Hematopoietic multipotent progenitor cell treated with erythropoietin and hydrocortisone succinate and interleukin-3 and kit ligand, for 4 days (in vitro differentiated cells): ENCODE measurements at regions not wholly inside any gene's neighbourhood (a gene's known extent, or its start where the extent isn't known, plus 50 kb on each side); places are given as distances from the start of the nearest gene placed in this dataset.
A peak's percentile ranks its signal among the peaks of the same experiment; 100 is the strongest.
"Not testable (repeated sequence)": the region's sequence is repeated elsewhere in the genome, so short reads cannot be mapped to it uniquely, and the experiment has no call there.

Source experiments
- DNase-seq: peaks from one replicate; pipeline ENCODE4 v3.0.0-alpha.2; 2015

DNA sequence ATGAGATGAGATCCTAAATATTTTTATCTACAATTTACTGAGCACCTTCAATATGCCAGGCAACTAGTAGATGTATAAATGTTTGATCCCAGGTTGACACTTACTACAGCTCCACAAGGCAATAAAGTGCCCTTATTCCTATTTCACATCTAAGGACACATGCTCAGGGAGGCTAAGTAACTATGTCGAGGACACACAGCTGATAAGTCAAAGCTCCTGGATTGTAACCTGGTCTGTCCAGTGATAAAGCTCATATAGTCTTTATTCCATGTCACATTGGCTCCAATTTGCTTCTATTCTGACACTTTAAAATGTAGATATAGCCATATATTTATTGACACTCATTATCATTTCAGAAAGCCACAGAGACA is 93.8 kb upstream of the BMAL1 start:
- no peak for DNase-seq

DNA sequence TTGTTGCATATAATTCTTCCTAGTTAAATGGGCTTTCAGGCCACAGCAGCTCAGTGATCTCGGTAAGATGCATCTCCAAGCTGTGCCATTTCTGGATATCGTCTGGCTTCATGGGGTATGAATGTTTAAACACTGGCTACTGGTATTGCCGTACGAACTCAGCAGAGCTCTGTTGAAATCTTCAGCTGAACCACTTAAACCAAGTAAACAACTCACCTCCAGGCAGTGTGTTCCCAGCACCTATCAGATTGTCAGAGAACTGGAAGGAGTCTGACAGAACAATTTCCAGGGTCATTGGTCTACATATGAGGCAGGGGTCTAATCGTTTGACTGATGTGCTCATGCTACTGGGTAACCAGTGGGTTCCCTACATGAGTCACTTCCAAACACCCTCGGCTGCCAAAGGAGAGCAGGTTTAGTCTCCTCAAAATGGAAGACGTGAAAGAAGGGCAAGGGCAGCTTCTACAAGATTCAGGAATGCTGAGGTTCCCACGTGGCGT is 93.2 kb upstream of the BMAL1 start:
- DNase-seq: no peak

DNA sequence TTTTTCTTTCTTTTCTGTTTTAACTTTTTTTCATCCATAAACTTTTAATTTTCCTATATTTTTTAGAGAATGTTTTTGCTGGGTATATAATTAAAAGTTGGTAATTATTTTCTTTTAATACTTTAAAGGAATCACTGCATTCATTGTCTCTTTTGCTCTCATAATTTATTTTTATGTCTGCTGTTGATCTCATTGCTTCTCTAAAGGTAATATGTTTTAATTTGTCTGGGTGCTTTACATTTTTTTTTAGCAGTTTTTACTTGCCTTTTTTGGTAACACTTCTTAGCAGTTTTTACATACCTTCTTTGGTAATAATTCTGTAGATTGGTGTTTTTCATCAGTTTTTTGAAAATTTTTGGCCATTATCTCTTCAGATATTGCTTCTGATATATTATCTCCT is 89.4 kb upstream of the BMAL1 start:
- DNase-seq: no peak

DNA sequence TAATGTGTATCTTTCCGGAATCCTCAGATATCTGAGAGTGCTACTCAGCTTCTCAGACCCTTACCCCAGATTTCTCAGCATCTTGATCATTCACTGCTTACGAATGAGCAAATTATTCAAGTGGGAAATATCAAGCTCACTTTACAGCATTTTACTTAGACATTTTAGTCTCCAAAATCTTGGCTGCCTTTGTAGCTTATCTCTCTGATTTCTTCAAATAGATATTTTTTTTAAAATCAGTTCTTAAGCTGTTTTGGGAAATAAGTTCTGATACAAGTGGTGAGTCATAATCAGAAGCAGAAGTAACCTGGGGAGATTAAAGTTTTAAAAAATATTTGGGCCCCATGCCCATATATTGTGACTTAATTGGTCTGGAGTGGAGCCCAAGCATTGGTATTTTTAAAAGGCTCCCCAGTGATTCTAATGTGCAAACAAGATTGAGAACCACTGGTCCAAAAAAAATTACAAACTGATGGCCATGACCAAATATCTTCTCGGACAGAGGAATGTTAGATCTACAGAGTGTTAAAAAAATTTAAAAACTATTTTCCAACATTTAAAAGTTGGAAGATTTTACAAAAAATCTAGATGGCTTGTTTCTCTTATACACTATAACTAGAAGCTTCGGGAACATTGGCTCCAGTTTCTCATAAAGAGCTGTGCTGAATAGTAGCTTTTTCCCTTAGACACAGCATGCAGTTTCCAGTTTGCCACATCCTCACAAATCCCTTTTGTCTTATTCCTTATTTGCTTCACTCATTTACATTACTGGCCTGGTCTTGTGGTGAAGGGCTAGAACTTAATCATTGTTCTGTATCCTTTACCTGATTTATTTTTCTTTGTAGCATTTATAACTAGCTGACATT is 87.8 kb upstream of the BMAL1 start:
- DNase-seq: no peak

DNA sequence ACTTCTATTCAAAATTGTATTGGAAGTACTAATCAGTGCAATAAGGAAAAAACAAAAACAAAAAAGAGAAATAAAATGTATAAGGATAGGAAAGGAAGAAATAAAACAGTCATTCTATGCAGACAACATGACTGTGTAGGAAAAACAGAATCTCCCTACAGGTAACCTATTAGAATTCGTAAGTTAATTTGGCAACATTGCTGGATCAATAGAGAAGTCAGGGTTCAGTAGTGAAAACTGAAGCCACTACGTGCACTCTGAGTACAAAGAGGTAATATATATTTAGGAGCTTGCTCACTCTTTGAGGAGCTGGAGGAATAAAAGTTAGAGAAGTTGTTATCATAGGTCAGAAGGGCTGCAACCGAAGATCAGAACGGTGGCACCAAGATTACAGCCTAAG is 84.0 kb upstream of the BMAL1 start:
- DNase-seq: no peak

DNA sequence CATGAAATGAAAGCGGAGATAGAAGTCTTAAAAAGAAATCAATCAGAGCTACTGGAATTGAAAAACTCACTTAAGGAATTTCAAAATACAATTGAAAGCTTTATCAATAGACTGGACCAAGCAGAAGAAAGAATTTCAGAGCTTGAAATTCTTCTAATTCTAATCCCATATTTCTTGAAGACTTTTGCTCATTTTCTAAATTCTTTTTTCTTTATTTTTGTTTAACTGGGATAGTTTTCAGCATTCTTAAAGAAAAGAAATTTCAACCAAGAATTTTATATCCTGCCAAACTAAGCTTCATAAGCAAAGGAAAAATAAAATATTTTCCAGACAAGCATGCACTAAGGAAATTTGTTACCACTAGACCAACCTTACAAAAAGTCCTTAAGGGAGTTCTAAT is 80.2 kb upstream of the BMAL1 start:
- not testable (repeated sequence) for DNase-seq

DNA sequence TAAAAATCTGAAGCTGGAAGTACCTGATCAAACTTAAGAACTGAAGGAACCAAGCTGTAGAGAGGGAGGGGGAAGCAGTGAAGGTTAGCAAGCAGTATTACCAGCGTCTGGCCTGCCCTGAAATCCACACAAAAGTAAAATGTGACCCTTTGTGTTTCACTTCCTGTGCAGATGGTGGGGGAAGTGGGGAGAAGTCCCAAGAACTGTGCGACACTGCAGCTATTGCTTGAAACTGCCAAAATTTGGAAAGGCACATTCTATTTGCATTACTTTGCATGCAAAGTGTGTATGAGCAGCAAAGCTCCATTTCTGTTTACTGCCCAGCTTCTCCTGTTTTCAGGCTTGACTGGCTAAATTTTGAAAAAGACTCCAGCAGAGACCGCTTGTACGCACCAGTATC is 72.1 kb upstream of the BMAL1 start:
- peak; percentile 35 for DNase-seq

DNA sequence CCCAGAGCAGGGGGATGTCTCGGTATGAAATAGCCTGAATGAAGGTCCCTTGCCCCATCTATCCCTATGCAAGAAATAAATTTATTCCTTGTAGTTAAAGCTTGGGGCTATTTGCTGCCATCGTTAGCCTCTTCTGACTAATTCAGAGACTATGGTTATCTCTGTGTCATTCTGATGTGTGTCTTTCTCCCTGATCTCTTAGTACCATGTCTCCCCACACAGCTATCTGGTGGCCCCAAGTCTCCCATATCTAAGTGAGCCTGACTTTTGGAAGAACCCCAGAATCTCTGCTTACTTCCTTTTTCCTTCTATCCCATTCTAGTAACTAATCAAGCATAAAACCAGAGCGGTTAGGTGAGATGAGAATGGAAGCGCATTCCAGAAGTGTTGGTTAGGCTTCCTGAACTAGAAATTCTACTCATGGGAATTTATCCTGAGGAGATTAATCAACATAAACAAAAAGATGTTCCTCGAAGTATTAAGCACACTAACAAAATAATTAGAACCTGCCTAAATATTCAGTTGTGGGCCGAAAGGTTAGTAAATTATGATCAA is 71.4 kb upstream of the BMAL1 start:
- DNase-seq: peak; percentile 49

DNA sequence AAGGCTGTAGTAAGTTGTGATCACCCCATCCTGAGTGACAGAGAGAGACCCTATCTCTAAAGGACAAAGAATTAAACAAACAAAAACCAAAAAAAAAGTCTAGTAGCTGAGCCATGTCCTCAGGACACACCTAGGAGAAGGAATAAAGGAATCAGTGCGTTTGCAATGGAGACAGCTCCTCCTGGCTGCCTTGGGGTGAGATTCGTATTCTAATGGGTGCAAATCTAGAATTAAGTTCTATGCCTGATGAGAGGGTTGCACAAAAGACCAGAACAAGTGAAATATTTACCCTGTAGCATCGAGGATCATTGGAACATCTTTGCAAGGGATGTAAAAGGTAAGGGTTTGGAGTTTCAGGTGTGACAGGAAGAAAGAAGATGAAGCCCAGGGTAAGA is 70.3 kb upstream of the BMAL1 start:
- DNase-seq: no peak

DNA sequence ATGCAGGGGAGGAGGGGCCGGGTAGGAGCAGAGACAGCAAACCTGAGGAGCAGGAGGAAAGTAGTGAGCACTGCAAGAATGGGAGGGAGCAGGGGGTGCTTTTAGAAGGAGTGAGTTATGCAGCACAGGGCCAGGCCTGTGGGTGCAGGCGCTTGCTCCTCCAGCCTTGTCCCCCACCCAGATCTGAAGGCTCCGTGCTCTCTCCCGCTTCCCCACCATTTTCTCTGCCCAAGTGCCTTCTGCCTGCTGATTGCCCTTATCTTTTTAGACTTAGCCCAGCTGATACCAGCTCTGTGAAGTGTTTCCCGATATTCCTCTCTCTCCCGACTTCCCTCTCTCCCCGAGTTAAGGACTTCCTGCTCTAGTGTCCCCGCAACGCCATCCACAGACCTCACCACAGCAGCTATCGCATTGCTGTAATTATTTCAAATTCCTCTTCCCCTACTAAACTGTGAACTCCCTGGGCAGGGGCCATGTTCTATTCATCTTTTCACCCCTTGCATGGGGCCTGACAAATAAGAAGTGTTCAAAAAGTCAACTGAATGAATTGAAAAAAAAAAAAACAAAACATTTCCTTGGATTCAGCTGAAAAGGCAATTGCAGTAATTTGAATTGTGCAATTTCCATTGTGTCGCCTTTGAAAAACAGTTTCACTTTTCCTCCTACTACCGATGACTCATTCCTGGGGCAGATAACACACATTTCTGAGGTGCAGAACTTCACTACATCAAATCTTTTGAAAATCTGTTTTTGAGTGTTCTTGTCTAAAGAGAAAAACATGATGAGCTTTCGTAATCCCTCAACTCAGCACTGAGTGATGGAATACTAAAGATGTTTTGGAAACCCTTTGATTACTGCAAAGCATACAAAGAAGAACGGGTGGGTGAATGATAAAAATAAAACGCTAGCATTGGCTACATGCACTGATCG is 69.7 kb upstream of the BMAL1 start:
- DNase-seq: peak; percentile 77

DNA sequence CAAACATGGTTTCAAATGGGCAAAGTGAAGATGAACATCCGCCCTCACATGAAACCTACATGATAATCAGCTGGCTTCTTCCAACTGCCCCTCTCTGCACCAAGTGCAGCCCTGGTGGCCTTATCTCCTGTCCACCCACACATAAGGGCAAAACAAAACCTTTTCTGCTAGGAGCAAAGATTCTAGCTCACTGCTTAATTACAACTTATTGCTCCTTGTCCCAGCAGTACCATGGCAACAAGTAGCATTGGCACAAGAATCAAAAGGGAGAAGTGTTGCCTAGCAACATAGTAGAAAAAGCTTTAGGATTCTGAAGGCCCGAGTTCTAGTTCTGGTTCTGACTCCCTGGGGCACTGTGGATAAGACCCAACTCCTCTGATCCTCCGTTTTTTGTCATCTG is 68.7 kb upstream of the BMAL1 start:
- DNase-seq: peak; percentile 25

DNA sequence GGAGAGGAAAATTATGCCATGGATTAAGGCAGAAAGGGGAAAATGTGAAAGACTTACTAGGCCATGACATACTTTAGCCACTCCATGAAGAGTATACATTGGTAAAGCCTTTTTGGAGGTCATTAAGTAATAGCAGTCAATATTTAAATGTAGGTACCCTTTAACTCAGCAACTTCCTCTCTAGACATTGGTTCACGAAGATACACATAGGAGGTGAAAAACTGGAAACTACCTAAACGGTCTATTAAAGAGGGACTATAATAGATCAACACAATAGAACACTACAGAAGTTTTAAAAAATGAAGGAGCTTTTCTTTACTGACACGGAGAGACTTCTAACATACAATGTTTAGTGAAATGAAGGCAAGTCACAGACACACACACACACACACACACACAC is 68.2 kb upstream of the BMAL1 start:
- DNase-seq: no peak

DNA sequence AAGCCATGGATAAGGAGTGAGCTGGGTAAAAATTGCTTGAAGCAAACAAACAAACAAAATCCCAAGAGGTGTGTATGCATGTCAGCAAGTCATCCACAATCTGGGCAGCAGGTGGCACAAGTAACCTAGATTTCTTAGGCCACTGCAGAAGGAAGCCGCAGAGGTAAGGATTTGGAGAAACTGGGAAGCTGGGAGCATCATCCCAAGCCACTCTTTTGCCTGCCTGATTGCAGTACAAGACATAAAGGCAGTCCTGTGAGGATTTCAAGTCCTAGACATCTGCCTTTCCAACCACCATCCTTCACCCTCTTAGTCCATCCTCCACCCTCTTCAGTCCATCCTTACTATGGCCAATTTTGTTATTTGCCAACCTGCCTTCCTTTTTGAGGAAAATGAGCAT is 67.2 kb upstream of the BMAL1 start:
- DNase-seq: peak; percentile 56

DNA sequence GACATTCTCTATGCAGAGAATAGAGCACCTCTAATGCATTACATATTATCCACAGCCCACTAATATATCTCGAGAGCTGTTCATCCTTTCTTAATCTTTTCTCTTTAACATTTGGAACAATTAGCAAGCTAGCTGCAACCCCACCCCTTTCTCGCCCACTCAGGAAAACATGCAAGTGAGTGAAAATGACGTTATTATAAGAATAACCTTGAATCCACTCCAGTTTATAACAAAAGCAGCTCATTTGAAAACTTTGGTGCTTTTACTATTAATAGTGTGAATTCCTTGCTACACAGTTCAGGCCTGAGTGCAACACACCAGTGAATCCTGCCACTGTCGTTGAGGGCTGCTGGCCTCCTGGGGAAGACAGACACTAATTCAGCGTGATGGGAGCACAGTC is 63.3 kb upstream of the BMAL1 start:
- DNase-seq: no peak

DNA sequence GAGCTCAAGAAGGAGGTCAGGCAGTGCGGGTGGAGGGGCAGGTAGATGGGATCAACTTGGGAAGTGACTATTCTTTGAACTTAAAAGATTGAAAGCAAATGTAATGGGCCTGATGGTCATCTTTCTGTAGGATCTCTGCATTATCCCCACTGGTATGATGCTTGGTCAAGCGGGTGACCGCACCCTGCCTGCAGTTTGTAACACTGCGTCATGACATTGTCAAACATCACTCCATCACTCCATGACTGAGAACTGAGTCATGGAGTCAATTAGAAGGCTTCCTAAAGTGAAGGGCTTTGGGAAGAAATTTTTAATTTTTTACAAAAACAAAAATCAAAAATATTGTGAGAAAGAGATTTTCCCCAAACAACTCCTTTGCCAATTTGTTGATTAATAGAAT is 62.4 kb upstream of the BMAL1 start:
- DNase-seq: no peak

DNA sequence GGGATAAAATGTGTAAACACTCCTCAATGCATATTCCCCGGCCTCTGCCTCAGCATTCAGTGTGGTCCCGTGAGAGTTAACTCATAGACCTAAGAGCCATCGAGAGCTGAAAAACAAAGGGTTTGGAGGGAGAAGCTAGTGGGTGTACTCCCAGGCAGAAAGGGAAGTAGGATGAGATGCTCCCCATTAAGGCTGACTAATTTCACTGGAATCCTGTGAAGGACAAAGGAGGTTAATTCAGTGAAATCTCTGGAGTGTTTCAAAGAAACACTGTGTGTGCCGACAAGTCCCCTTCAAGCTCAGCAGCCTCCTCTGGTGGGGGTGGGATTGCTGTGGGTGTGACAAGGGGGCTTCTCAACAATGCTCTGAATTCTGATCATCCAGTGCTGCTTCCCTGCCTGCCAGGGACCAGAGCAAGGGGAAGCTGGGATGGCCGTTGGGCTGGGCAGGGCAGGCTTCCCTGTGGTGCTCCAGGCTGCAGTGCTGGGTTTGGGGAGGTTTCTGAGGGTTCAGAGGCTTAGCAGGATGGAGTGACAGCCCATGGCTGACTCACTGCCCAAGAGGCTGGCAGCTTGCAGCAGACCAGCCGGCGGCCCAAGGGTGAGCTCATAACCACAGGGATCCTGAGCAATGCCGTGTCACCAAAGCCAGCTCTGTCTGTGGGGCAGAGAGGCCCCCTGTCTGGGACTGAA is 61.4 kb upstream of the BMAL1 start:
- DNase-seq: peak; percentile 61

DNA sequence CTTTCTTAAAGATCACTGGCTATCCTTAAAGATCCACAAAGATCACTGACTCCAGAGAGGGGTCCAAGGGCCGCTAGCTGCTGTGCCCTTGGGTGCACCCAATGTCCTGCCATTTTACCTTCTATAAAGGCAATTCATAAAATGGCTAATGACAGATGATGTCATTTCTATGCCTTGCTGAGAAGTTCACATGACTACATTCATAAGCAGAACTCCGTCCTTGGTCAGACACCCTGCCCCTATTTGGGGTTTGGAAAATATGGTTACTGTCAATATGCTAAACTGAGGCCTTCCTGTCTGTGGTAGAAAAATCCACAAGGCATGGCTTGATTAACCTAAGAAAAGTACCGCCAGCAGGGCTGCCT is 60.9 kb upstream of the BMAL1 start:
- no peak for DNase-seq

DNA sequence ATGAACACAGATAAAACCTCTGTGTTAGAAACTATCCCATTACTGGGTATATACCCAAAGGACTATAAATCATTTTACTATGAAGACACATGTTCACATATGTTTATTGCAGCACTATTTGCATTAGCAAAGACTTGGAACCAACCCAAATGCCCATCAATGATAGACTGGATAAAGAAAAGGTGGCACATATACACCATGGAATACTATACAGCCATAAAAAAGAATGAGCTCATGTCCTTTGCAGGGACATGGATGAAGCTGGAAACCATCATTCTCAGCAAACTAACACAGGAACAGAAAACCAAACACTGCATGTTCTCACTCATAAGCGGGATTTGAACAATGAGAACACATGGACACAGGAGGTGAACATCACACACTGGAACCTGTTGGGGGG is 58.9 kb upstream of the BMAL1 start:
- DNase-seq: not testable (repeated sequence)

DNA sequence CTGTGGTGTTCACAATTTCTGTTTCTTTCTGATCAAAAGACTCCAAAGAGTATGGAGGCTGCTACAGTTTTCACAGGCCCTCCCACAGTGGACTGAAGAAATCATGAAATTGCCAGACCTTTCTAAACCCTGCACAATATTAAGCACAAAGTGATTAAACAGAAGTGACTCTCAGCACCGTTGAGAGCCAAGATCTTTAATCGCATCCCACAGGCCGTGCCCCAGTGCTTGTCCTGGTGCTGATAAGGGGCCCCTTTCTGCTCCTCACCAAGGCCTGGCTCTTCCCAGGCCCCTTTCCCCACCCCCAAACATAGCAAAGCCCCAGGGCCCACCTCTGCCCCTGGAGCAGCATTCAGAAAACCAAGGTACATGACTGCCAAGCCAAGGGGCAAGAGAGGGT is 57.4 kb upstream of the BMAL1 start:
- DNase-seq: peak; percentile 65

DNA sequence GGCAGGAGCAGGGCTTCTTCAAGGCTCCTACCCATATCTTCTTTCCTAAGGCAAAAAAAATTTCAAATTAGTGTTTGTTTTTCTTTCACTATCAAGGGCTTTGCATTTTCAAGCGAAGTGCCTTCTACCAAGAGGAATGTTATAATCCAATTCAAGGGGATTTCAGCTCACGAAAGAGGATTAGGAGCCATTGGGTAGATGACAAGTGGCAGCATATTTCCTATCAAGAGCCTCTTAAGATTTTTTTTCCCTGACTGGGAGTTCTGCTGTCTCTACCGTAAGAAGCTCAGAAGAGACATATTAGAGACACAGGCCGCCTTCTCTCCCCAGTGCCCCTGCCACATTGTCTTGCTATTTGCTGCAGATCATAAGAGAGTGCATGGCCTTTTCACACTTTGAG is 55.9 kb upstream of the BMAL1 start:
- no peak for DNase-seq

DNA sequence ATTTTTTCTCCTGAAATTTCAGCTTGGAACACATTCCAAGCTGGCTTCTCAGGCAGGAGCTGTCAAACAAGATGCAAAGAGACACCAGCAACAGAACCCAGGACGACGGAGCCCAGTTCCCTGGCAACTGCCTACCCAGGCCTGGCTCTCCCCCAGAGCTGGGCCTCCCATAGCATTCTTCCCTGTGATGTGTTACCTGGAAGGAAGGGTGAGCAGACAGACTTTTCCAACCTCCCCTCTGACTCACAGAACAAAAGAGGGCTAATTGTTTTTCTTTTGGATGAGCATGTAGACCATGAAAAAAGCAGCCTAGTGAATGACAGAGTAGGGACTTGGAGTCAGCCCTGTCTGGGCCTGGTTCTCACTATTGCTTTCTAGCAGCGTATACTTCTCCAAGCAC is 55.3 kb upstream of the BMAL1 start:
- DNase-seq: no peak

DNA sequence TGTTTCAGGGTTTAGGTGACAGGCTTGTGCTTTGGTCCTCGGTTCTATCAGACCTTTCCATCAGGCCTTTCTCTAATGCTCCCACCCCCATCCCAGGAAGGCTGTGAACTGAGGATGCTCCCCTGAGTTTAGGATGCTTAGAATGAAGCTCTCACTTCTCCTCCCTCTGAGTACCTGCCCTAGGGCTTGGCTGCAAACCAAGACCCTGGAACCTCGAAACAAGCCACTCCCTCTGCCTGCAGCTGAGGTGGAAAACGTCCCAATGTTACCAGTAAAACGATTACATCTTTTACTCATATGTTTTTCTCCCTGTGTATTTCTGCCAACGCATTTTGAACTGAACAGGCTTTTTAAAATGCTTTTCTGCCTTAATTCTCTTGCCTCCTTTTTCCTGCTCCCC is 54.5 kb upstream of the BMAL1 start:
- DNase-seq: no peak

DNA sequence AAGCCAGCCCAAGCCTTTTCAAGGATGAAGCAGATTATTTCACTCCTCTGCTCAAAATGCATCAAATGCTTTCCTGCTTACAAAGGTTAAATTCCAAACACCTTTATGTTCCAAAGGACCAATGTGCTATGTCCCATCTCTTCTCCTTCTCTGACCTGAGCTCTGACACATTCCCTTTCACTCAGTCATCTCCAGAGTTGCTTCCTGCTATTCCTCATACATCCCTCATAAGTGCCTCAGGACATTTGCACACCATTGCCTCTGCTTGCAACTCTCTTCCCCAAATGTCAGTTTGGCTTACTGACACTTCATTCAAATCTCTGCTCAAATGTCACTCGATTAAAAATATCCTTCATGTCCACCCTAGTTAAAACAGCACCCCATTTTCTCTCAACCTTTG is 53.3 kb upstream of the BMAL1 start:
- no peak for DNase-seq
